Activated T-cell treated with anti-CD3 and anti-CD28 coated beads, Interleukin-2, amount 50 U/mL, for 72 hours (primary cell): ENCODE measurements at regions not wholly inside any gene's neighbourhood (a gene's known extent, or its start where the extent isn't known, plus 50 kb on each side); places are given as distances from the start of the nearest gene placed in this dataset.
A peak's percentile ranks its signal among the peaks of the same experiment; 100 is the strongest.
"Not testable (repeated sequence)": the region's sequence is repeated elsewhere in the genome, so short reads cannot be mapped to it uniquely, and the experiment has no call there.

Experiments
- ATAC-seq, 2 donors: fragments of 150-1000 bp; cut with Tn5 transposase; replicated peaks in 1 of 2; 2 replicates each; pipeline ENCODE4 v1.10.0; 2021; ENCODE audit warnings: moderate library complexity in 2 of 2, mild to moderate bottlenecking in 1 of 2
- DNase-seq, 2 donors: peaks; one replicate each; pipeline ENCODE4 v3.0.0; 2021 to 2022; ENCODE audit warnings: mixed read lengths in 1 of 2
- H3K27ac Mint-ChIP-seq: one replicate; pipeline ENCODE4 v1.8.0; 2022; ENCODE audit warnings: mild to moderate bottlenecking, moderate library complexity, mixed read lengths
- H3K27me3 Mint-ChIP-seq: one replicate; pipeline ENCODE4 v1.8.0; 2022; ENCODE audit warnings: low read depth, mixed read lengths
- H3K36me3 Mint-ChIP-seq, 2 donors: one replicate each; pipeline ENCODE4 v1.8.0; 2022; ENCODE audit warnings: mixed read lengths in 2 of 2, mild to moderate bottlenecking in 1 of 2; ENCODE audit not compliant: insufficient read depth in 2 of 2
- H3K4me1 Mint-ChIP-seq: one replicate; pipeline ENCODE4 v1.8.0; 2022; ENCODE audit warnings: low read depth, mixed read lengths
- H3K4me3 Mint-ChIP-seq, 2 donors: one replicate each; pipeline ENCODE4 v1.8.0; 2022; ENCODE audit warnings: mild to moderate bottlenecking in 2 of 2, mixed read lengths in 2 of 2, moderate library complexity in 2 of 2
- H3K9me3 Mint-ChIP-seq, 2 donors: one replicate each; pipeline ENCODE4 v1.8.0; 2022; ENCODE audit warnings: mixed read lengths in 2 of 2

DNA sequence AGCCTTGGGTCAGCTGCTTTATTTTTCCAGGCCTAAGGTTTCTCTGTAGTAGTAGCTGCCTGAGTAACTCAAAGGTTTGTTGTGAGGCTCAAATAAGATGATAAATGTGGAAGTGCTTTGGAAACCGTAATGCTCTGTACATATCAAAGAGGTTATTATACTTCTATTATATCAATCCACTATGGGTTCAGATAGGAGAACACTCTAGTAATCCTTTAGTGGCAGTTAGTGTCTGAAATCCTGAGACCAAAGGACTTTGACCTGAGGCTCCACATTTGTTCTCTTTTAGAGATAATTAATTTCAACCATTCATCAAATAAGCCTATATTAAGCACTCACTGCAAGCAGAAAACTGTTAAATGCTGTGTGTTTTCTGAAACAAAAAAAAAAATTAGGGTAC is 128.6 kb upstream of the BCL6 start:
- Mint-ChIP-seq H3K27me3 (no peaks in the 10 kb centered on the region), H3K4me3 (no peak overlapping the region), H3K36me3 (no peaks in the 10 kb centered on the region), H3K4me1 (peaks cover 28% of the 10 kb centered on the region), H3K9me3 (peaks cover 0 to 4% of the 10 kb centered on the region in 2 donors), H3K27ac (no peak overlapping the region)
- DNase-seq (no peak), ATAC-seq (no peak)

DNA sequence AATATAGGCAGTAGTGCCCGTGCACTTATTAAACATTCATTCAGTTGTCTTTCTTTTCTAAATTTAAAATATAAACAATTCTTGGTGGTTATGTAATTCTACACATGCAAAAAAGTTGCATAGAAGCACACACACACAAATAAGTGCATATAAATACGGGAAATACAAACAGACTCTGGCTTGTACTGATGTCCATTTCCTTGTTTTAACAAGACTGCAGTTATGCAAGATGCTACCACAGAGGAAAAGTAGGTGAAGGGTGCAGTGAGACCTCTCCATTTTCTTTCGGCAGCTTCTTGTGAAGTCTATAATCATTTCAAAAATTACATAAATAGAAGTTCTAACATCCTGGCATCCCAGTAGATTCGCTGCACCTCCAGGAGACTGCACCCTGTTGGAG is 130.6 kb upstream of the BCL6 start:
- H3K27ac Mint-ChIP-seq: no peak overlapping the region
- DNase-seq: no peak
- H3K4me1 Mint-ChIP-seq: peaks cover 9% of the 10 kb centered on the region
- H3K36me3 Mint-ChIP-seq: no peaks in the 10 kb centered on the region
- ATAC-seq: no peak
- H3K4me3 Mint-ChIP-seq: no peak overlapping the region
- H3K9me3 Mint-ChIP-seq: peaks cover 0 to 4% of the 10 kb centered on the region in 2 donors
- no peaks in the 10 kb centered on the region for H3K27me3 Mint-ChIP-seq

DNA sequence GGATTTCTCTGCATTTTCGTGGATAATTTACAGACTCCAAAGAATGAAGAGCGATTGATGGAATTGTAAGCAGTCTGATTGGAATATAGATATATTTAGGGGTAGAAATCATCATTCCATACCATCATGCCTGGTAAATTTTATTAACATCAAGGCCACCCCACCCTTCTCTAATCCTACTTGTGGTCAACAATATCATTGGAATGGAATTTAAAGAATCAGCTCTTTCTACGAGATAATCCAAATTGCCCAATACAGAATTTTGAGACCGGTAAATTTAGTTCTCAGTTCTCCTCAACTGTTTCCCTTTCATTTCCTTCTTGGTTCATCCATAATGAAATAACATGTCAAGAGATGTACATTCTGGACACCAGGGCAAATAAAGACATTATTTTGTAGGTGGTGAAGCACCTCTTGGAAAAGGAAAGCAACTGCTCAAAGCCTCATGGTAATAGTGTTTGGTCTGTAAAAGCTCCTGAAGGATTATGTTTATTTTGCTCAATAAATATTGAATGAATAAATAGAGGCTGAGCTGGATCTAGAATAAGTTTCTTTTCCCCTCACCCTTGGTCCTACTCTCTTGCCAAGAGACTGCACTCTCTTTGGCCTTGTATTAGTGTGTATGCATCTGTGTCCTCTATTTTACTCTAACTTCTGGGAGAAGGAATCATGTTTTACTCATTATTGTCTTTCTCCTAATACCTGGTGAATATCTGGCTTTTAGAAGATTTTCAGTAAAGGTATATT is 133.7 kb upstream of the BCL6 start:
- no peak overlapping the region for H3K27ac Mint-ChIP-seq
- H3K27me3 Mint-ChIP-seq: no peaks in the 10 kb centered on the region
- no peak for DNase-seq
- ATAC-seq: no peak
- H3K4me3 Mint-ChIP-seq: no peak overlapping the region
- H3K36me3 Mint-ChIP-seq: no peaks in the 10 kb centered on the region
- H3K4me1 Mint-ChIP-seq: no peaks in the 10 kb centered on the region
- H3K9me3 Mint-ChIP-seq: no peaks in the 10 kb centered on the region

DNA sequence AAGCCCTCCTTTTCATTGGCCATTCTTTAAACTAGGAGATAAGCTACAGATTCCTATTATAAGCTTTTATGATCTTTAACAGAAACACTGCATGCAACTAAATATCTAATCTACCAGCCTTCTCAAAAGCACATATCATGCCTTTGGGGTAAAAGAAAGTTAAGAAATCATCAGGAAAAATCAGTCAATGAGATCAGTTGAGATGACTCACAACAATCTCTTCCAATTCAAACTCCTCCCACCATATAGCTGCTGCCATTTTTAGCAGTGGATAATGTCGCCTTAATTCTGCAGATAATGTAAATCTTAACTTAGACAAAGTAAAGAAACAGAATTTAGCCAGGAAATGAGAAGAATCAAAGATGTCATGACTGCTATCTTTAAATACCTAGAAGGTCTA is 135.2 kb upstream of the BCL6 start:
- H3K4me1 Mint-ChIP-seq: no peaks in the 10 kb centered on the region
- no peak for ATAC-seq
- H3K27me3 Mint-ChIP-seq: no peaks in the 10 kb centered on the region
- no peak overlapping the region for H3K27ac Mint-ChIP-seq
- no peak overlapping the region for H3K4me3 Mint-ChIP-seq
- no peaks in the 10 kb centered on the region for H3K36me3 Mint-ChIP-seq
- no peaks in the 10 kb centered on the region for H3K9me3 Mint-ChIP-seq
- no peak for DNase-seq

GRCh38 chr3:187880851-187881250 is 135.6 kb upstream of the BCL6 start:
- Mint-ChIP-seq H3K4me3 (no peak overlapping the region), H3K27ac (no peak overlapping the region), H3K36me3 (no peaks in the 10 kb centered on the region), H3K27me3 (no peaks in the 10 kb centered on the region), H3K4me1 (no peaks in the 10 kb centered on the region), H3K9me3 (no peaks in the 10 kb centered on the region)
- ATAC-seq (no peak), DNase-seq (no peak)

GRCh38 chr3:187888701-187889100 is 143.4 kb upstream of the BCL6 start:
- peaks cover 0 to 4% of the 10 kb centered on the region in 2 donors for H3K36me3 Mint-ChIP-seq
- no peak overlapping the region for H3K4me3 Mint-ChIP-seq
- no peaks in the 10 kb centered on the region for H3K9me3 Mint-ChIP-seq
- H3K4me1 Mint-ChIP-seq: peaks cover 9% of the 10 kb centered on the region
- no peak for ATAC-seq
- DNase-seq: no peak
- H3K27me3 Mint-ChIP-seq: no peaks in the 10 kb centered on the region
- no peak overlapping the region for H3K27ac Mint-ChIP-seq

GRCh38 chr3:187889106-187889505 is 143.8 kb upstream of the BCL6 start:
- peaks cover 0 to 4% of the 10 kb centered on the region in 2 donors for H3K36me3 Mint-ChIP-seq
- DNase-seq: no peak
- H3K4me3 Mint-ChIP-seq: no peak overlapping the region
- H3K27me3 Mint-ChIP-seq: no peaks in the 10 kb centered on the region
- no peaks in the 10 kb centered on the region for H3K9me3 Mint-ChIP-seq
- H3K27ac Mint-ChIP-seq: no peak overlapping the region
- no peak for ATAC-seq
- H3K4me1 Mint-ChIP-seq: peaks cover 9% of the 10 kb centered on the region

- no peak for ATAC-seq
- Mint-ChIP-seq H3K27ac (no peak overlapping the region), H3K9me3 (no peaks in the 10 kb centered on the region), H3K36me3 (peaks cover 0 to 4% of the 10 kb centered on the region in 2 donors), H3K4me3 (peak overlapping the region; percentile 15 to 27), H3K4me1 (peaks cover 9% of the 10 kb centered on the region), H3K27me3 (no peaks in the 10 kb centered on the region)
- DNase-seq: no peak
Measured at GRCh38 chr3:187889601-187890404, 144.5 kb upstream of the BCL6 start.

DNA sequence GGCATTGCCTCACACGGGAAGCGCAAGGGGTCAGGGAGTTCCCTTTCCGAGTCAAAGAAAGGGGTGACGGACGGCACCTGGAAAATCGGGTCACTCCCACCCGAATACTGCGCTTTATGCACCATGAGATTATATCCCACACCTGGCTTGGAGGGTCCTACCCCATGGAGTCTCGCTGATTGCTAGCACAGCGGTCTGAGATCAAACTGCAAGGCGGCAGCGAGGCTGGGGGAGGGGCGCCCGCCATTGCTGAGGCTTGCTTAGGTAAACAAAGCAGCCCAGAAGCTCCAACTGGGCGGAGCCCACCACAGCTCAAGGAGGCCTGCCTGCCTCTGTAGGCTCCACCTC is 145.1 kb upstream of the BCL6 start:
- H3K36me3 Mint-ChIP-seq, H3K27ac Mint-ChIP-seq, DNase-seq, H3K4me3 Mint-ChIP-seq, H3K4me1 Mint-ChIP-seq, ATAC-seq, H3K27me3 Mint-ChIP-seq, H3K9me3 Mint-ChIP-seq: not testable (repeated sequence)

DNA sequence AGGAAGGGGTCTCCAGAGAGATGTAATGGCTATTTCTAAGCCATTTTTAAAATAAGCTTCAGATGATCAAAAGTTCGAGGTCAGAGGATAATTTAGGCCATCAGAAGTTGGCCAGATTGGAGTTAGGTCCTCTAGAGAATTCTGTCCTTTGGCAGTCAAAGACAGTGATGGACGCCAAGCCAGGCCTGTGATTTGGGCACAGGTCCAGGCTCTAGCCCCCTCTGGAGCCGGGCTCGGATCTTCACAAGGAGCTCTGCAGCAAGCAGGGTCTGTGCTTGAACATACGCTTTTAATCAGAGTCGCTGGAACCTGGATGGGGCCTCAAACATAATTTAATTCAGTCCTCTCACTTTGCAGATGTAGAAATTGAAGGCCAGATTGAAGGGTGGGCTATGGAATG is 151.4 kb upstream of the BCL6 start:
- Mint-ChIP-seq H3K4me1 (peaks cover 14% of the 10 kb centered on the region), H3K9me3 (peaks cover 0 to 2% of the 10 kb centered on the region in 2 donors), H3K36me3 (no peaks in the 10 kb centered on the region), H3K27ac (no peak overlapping the region), H3K27me3 (peaks cover 7% of the 10 kb centered on the region), H3K4me3 (no peak overlapping the region)
- ATAC-seq (no peak), DNase-seq (no peak)

- Mint-ChIP-seq H3K4me3 (no peak overlapping the region), H3K36me3 (no peaks in the 10 kb centered on the region), H3K4me1 (peaks cover 20% of the 10 kb centered on the region), H3K9me3 (peaks cover 0 to 2% of the 10 kb centered on the region in 2 donors), H3K27me3 (peaks cover 7% of the 10 kb centered on the region), H3K27ac (no peak overlapping the region)
- ATAC-seq (no peak), DNase-seq (no peak)
Measured at GRCh38 chr3:187899246-187899645, 154.0 kb upstream of the BCL6 start.

DNA sequence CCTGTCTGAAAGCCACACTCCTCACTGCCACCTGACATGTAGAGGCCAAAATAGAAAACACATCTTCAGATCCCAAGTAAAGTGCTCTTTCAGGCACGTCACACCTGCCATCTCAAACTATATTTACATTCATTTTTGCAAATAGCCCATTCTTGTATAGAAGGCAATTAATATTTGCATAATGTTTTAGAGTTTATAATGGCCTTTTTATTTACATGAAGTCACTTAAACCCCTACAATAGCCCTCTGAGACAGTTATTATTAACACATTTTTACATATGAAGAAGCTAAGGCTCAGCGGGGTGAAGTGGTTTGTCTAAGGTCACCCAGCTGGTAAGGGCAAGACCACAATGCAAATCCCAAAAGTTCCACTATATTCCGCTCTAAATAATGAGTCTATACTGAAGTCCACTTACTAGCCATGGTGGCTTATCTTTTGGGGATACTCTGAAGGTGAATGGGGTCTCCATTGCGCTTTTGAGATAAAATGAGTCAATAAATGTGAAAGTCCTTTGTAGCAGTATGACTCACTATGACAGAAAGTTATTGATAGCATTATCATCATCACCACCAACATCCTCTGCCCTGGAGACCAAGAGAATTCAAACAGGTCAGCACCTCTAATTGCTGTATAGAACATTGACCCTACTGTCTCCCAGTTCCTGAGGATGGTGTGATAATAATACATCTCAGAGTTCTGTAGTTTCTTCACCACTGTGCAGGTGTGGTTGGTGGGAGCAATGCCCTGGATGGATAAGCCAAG is 155.9 kb upstream of the BCL6 start:
- Mint-ChIP-seq H3K4me1 (peaks cover 20% of the 10 kb centered on the region), H3K4me3 (no peak overlapping the region), H3K36me3 (no peaks in the 10 kb centered on the region), H3K27ac (no peak overlapping the region), H3K27me3 (peaks cover 7% of the 10 kb centered on the region), H3K9me3 (peaks cover 0 to 2% of the 10 kb centered on the region in 2 donors)
- peak; percentile 30 to 70 for ATAC-seq
- DNase-seq: no peak

GRCh38 chr3:187902041-187902471 is 156.8 kb upstream of the BCL6 start:
- no peak overlapping the region for H3K4me3 Mint-ChIP-seq
- H3K4me1 Mint-ChIP-seq: peaks cover 20% of the 10 kb centered on the region
- H3K27me3 Mint-ChIP-seq: peaks cover 7% of the 10 kb centered on the region
- H3K9me3 Mint-ChIP-seq: peaks cover 0 to 2% of the 10 kb centered on the region in 2 donors
- no peaks in the 10 kb centered on the region for H3K36me3 Mint-ChIP-seq
- no peak for DNase-seq
- no peak for ATAC-seq
- no peak overlapping the region for H3K27ac Mint-ChIP-seq
